ENCODE measurements at regions not wholly inside any gene's neighbourhood (a gene's known extent, or its start where the extent isn't known, plus 50 kb on each side); places are given as distances from the start of the nearest gene placed in this dataset.

GRCh38 chr4:24722026-24722568 lies 73.3 kb upstream of the SOD3 start:
- DNase-seq, result no peak

GRCh38 chr4:24727390-24728224 lies 67.8 kb upstream of the SOD3 start:
- DNase-seq, result no peak

GRCh38 chr4:24729119-24729730 lies 66.1 kb upstream of the SOD3 start:
- DNase-seq, result no peak

- DNase-seq, result no peak
Observed at GRCh38 chr4:24730256-24731001, 64.9 kb upstream of the SOD3 start.

- no peak for DNase-seq
Observed at GRCh38 chr4:24731448-24731847, 63.9 kb upstream of the SOD3 start.

DNA sequence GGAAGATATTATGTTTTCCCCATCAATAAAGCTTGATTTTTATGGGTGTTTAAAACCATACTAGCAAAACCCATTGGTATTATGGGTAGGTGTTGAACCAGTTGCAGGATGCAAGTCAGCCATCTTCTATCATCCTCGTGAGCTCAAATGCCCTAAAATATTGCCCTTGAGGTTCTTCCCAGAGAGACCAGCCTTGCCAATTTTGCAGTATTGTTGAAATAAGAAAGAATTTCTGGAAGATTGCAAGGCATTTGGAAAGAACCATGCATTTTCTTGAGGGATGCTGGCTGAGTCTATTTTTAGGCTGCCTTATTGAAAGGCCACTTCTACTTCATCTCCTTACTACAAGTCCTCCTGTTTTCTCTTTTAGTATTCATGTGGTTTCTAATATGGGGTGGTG lies 60.9 kb upstream of the SOD3 start:
- DNase-seq, result no peak

GRCh38 chr4:24736066-24736465 lies 59.3 kb upstream of the SOD3 start:
- DNase-seq, result no peak

DNA sequence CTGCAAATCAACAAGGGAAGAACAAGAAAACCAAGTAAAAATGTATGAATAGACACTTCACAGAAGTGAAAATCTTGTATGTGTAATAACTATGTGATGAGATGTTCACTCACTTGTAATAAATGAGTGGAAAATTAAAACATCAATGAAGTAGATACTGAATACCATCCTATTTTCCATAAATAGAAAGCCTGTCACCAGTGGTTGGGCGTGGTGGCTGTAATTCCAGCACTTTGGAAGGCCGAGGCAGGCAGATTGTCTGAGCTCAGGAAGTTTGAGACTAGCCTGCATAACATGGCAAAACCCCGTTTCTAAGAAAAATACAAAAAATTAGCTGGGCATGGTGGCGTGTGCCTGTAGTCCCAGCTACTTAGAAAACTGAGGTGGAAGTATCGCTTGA lies 53.5 kb upstream of the SOD3 start:
- no peak for DNase-seq

GRCh38 chr4:24742335-24742734 lies 53.0 kb upstream of the SOD3 start:
- DNase-seq, result no peak

DNA sequence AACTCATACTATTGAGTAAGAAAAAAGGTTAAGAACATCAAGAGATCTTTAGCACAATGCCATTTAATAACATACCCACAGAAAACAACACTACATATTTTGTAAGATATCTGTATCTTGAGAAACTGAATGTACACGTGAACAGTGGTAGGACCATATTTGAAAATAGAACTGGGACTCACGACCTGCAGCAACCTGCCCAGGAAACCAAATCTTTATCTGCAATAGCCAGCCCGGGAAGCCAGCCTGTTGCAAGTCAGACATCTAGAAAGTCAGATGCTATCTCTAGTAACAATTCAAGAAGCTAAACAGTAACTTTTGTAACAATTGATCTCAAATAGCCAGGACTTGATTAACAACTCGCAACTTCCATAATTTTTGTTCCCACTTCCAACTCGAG lies 52.6 kb upstream of the SOD3 start:
- no peak for DNase-seq

GRCh38 chr4:24743206-24743605 lies 52.2 kb upstream of the SOD3 start:
- no peak for DNase-seq

DNA sequence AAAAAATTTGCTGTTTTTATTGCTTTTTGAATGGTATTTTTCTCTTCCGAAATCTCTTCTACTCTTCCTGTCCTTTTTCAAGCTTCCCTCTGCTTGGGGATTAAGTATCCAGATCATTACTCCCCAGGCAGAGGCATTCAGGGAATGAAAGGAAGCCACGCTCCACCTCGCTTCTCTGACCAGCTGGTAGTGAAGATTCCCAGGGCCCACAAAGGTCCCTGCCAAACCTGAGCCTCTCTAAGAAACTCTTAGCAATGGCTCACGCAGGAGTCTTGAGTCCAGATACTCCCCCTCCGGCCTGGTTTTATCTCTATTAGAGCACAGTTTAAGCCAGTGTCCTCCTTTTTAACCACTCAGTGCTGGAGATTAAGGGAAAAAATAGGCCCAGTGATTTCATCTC lies 51.4 kb upstream of the SOD3 start:
- no peak for DNase-seq

GRCh38 chr4:24745172-24745895 lies 50.0 kb upstream of the SOD3 start:
- no peak for DNase-seq

All from NCI-H2227 treated with DMSO at 0.1 percent for 48 hours (cell line).